H1 (cell line): ENCODE measurements at regions not wholly inside any gene's neighbourhood (a gene's known extent, or its start where the extent isn't known, plus 50 kb on each side); places are given as distances from the start of the nearest gene placed in this dataset.

Experiments
- CTCF ChIP-seq, 3 experiments: IDR thresholded peaks; 1 replicate in 2 of 3; 2 replicates in 1 of 3; pipeline versions ENCODE4 v1.5.1 to v1.6.1; 2011; ENCODE audit warnings: low read length in 3 of 3, mild to moderate bottlenecking in 3 of 3, inconsistent platforms in 2 of 3, low read depth in 1 of 3, moderate library complexity in 1 of 3; ENCODE audit not compliant: insufficient read depth in 1 of 3; ENCODE audit errors: control extremely low read depth in 1 of 3
- EZH2 ChIP-seq: fragments of 200-600 bp; sonication (generic); IDR thresholded peaks from 2 replicates; pipeline ENCODE4 v1.7.1; 2012; ENCODE audit warnings: low read depth, mild to moderate bottlenecking, moderate library complexity, low read length, inconsistent platforms; ENCODE audit not compliant: severe bottlenecking
- SP2 ChIP-seq: IDR thresholded peaks from 2 replicates; pipeline ENCODE4 v1.6.1; 2012; ENCODE audit warnings: mild to moderate bottlenecking, low read length, inconsistent platforms

GRCh38 chr2:222362336-222362735 is 62.0 kb upstream of the SGPP2 start:
- TF ChIP-seq CTCF (IDR thresholded peaks at IDR 0.05; ENCODE audit: control extremely low read depth in 1 of 3, insufficient read depth in 1 of 3, low read depth in 1 of 3, low read length in 3 of 3): no peak
- no peak for TF ChIP-seq EZH2
- no peak for TF ChIP-seq SP2
